GM06990 (cell line): ENCODE measurements at regions not wholly inside any gene's neighbourhood (a gene's known extent, or its start where the extent isn't known, plus 50 kb on each side); places are given as distances from the start of the nearest gene placed in this dataset.

Experiments
- DNase-seq: peaks from one replicate; pipeline ENCODE4 v3.0.0-alpha.2; 2011; ENCODE audit not compliant: insufficient read length; ENCODE audit errors: extremely low read depth
- H3K27me3 ChIP-seq: replicated peaks from 2 replicates; pipeline ENCODE4 v1.6.0; 2011; ENCODE audit warnings: low read length; ENCODE audit not compliant: control insufficient read depth, insufficient read depth
- H3K36me3 ChIP-seq: 2 replicates; pipeline ENCODE4 v1.5.1; 2011; ENCODE audit warnings: low read length; ENCODE audit not compliant: control insufficient read depth, insufficient read depth
- H3K4me3 ChIP-seq: replicated peaks from 2 replicates; pipeline ENCODE4 v1.5.1; 2011; ENCODE audit warnings: low read depth, mild to moderate bottlenecking, control low read depth, low read length
- TF ChIP-seq, protein P1 (sequence below): IDR thresholded peaks from 2 replicates; pipeline ENCODE4 v1.5.1; 2011; ENCODE audit warnings: low read length, control low read depth, mild to moderate bottlenecking, inconsistent platforms; ENCODE audit not compliant: insufficient read depth, poor library complexity, severe bottlenecking

DNA sequence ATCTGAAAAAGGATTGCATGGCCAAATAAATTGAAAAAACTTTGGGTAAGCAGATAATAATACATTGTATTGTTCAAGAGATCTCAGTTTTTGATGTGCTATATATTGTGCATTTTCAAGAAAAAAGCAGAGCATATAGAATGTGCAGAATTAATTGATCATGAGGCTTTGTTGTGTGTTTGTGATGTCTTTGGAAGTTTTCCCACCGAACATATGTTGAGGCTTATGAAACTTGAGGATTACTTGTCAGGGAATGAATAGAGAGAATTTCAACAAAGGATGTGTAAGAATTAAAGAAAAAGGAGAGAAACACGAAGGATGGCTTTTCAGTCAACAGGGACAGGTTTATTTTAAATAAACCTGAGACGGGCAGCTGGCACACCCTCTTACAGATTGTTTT, 232.5 kb upstream of the POU1F1 start:
- no peak overlapping the region for H3K4me3 ChIP-seq
- TF ChIP-seq, protein P1, sequence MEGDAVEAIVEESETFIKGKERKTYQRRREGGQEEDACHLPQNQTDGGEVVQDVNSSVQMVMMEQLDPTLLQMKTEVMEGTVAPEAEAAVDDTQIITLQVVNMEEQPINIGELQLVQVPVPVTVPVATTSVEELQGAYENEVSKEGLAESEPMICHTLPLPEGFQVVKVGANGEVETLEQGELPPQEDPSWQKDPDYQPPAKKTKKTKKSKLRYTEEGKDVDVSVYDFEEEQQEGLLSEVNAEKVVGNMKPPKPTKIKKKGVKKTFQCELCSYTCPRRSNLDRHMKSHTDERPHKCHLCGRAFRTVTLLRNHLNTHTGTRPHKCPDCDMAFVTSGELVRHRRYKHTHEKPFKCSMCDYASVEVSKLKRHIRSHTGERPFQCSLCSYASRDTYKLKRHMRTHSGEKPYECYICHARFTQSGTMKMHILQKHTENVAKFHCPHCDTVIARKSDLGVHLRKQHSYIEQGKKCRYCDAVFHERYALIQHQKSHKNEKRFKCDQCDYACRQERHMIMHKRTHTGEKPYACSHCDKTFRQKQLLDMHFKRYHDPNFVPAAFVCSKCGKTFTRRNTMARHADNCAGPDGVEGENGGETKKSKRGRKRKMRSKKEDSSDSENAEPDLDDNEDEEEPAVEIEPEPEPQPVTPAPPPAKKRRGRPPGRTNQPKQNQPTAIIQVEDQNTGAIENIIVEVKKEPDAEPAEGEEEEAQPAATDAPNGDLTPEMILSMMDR = no peak
- no peaks in the 10 kb centered on the region for H3K27me3 ChIP-seq
- H3K36me3 ChIP-seq = no peaks in the 10 kb centered on the region
- DNase-seq = no peak

DNA sequence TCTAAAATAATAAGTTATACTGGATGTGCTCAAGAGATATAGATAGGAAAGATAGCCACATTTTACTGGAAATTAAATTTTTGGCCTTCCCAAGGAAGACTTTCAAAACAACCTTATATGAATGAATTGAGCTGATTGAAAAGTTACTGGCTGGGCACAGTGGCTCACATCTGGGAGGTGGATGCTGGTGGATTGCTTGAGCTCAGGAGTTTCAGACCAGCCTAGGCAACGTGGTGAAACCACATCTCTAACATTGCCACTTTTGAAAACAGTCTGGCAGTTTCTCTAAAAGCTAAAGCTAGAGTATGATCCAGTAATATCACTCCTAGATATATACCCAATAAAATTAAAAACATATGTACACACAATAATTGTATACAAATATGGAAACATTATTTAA, 231.4 kb upstream of the POU1F1 start:
- H3K27me3 ChIP-seq = no peaks in the 10 kb centered on the region
- TF ChIP-seq, protein P1 = no peak
- no peak overlapping the region for H3K4me3 ChIP-seq
- no peak for DNase-seq
- no peaks in the 10 kb centered on the region for H3K36me3 ChIP-seq

DNA sequence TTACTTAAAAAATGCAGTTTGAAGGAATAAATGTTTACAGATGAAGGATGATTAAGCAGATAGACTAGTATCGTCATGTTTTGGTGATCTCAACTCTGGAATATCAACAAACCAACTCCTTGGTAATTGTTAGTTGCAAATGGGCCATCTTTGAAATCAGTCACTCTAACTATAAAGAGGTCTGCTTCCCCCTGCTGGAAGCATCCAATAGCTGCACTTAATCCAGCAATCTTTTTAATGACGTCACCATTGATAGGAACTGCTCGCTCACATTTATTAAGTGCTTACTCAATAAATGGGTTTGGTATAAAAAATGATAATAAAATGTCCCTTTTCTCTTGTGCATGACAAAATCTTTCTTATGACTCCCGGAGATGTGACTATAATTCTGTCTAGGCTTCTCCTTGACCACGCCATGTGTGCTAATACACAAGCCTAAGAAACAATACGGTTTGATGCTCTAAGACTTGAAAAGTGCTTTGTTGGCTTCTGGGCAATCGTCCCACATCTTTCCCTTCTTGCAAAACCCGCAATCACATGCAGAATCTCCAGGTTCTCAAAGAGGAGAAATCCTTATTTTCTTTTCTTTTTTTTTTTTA, 227.6 kb upstream of the POU1F1 start:
- Histone ChIP-seq H3K4me3 (no peak overlapping the region), H3K36me3 (no peaks in the 10 kb centered on the region), H3K27me3 (no peaks in the 10 kb centered on the region)
- TF ChIP-seq, protein P1 = peak; percentile 58
- no peak for DNase-seq

DNA sequence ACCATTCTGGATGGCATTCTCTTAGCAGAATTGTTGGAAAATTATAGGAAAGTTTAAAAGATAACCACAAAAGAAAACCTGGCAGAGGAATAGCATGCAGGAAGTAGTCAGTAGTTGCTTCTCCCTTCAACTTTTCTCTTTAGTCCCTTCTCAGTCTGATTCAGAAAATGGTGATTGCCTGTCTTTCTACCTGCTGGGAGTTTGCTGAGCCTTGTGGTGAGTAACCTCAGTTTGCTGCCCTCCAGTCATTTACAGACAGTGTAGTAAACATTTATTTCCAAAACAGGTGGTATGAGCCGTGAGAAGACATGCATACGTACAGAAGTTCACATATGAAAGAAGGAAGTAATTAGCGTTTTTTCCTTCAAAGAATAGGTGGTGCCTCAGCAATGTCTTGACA, 224.7 kb upstream of the POU1F1 start:
- no peaks in the 10 kb centered on the region for H3K36me3 ChIP-seq
- TF ChIP-seq, protein P1 = no peak
- no peaks in the 10 kb centered on the region for H3K27me3 ChIP-seq
- DNase-seq = no peak
- H3K4me3 ChIP-seq = no peak overlapping the region

DNA sequence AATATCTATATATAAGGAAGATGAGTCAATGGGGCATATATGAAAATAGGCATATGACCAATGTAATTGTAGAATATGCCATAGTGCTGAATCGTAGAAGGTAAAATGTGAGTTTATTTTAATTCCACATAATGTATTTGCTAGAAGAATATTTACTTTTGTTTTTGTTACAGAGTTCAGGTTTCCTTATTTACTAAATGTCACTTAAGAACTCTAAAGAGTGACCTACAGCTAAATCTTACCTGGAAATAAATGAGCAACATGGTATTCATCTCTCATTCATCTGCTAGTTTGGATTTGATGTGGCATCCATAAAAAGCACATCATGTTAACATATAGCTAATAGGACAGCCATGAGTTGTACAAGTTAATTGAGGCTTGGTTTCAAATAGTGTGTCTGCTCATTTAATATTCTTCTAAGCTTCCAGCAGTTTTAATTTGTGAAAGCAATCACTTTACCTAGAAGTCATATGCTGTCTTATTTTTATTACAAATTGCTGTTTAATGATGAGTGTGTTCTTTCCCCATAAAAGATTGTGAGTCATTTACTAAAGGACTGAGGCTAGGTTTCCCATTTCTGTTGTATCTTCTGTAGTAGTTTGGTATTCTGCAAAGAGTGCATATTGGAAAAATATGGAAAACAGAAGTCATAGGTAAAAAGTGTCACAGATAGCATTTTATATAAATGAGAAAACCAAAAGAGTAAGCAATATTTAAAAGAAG, 222.1 kb upstream of the POU1F1 start:
- Histone ChIP-seq H3K36me3 (no peaks in the 10 kb centered on the region), H3K27me3 (no peaks in the 10 kb centered on the region), H3K4me3 (no peak overlapping the region)
- TF ChIP-seq, protein P1 = no peak
- DNase-seq = no peak
